GM10266 (cell line): ENCODE measurements at regions not wholly inside any gene's neighbourhood (a gene's known extent, or its start where the extent isn't known, plus 50 kb on each side); places are given as distances from the start of the nearest gene placed in this dataset.

Experiments
- DNase-seq: peaks from one replicate; pipeline ENCODE4 v3.0.0; 2012; ENCODE audit errors: extremely low spot score
- CTCF ChIP-seq: IDR thresholded peaks from 2 replicates; pipeline ENCODE4 v1.5.1; 2012; ENCODE audit warnings: mild to moderate bottlenecking, low read depth; ENCODE audit not compliant: control insufficient read depth, insufficient read depth; ENCODE audit errors: missing control alignments

- no peak for TF ChIP-seq CTCF
- no peak for DNase-seq
Measured at GRCh38 chr6:92690997-92691599, 728.3 kb downstream of the EPHA7 start.

- TF ChIP-seq CTCF = no peak
- no peak for DNase-seq
Measured at GRCh38 chr6:92688342-92688741, 731.0 kb downstream of the EPHA7 start.

DNA sequence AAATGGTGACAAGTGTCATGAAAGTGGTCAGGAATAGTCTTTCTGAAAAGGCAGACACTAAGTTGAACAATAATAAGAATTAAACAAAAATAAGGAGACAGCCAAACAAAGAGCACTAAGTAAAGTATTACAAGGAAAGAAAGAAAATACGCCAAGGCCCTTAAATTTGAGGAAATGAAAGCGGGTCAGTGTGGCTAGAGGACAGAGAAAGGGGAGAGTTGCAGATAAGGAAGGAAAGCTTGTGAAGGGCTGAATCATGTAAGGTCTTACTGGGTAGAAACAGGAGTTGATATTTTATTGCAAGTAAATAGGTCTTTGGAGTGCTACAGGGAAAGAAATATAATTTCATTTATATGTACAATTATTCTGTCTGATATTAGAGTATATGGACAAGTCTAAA, 732.1 kb downstream of the EPHA7 start:
- DNase-seq = no peak
- no peak for TF ChIP-seq CTCF

GRCh38 chr6:92684386-92684785, 735.0 kb downstream of the EPHA7 start:
- TF ChIP-seq CTCF = no peak
- DNase-seq = no peak

DNA sequence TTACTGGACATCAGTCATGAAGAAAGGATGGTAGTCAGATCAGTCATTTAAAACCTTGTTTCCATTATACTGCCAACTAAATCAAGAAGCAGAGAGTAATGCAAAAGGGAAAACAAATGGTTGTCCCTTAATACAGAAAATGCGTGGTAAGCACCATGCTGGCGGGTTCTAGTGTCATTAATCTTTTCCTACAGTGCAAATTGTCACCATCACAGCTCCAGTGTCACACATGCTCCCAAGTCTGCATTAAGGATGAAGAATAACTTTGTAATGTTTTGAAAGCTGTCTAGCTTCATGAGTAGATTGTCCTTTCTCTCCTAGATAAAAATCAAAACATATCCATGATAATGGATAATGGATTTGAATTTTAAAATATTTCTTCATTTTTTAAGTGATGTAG, 735.6 kb downstream of the EPHA7 start:
- no peak for DNase-seq
- TF ChIP-seq CTCF = no peak

DNA sequence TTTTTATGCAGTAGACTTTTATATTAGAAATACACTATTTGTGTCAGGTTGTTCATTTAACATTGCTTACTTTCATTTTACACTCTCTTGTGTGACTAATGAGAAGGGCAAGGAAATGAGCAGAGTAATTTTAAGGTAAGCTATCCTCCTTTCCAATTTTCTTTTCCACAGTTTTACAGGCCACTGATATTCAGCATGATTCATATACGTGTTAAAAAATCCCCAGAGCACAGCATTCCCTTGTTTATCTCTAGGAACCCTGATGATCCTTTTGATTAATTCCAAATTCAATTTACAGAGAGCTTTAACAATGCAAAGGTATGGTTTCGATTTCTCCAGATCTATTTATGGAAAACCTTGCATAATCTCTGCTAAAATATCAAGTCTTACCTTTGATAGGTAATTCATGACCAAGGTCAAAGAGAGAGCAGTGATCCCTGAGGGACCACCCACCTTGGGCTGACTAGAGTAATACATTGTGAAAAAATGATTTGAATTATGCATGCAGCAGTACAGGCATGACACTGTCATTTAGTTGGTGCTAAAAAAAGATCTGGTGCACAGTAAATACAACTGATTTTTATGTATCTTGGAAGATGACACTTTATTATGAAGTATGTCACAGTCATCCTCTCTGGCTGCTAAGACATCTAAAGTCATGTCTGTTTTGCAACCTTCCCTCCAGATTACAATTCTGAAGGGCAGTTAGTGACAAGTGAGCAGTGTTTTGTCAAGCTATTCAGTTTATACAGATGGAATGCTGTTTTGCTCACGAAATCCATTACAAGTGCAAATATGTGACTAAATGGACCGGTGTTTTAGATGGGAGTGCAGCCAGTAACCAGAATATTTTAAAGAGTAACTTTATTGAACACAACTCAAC, 736.6 kb downstream of the EPHA7 start:
- no peak for DNase-seq

More for the DNA sequence above, 736.6 kb downstream of the EPHA7 start:
- no peak for TF ChIP-seq CTCF
